ENCODE measurements at regions not wholly inside any gene's neighbourhood (a gene's known extent, or its start where the extent isn't known, plus 50 kb on each side); places are given as distances from the start of the nearest gene placed in this dataset.
A peak's percentile ranks its signal among the peaks of the same experiment; 100 is the strongest.

- H3K4me2 ChIP-seq (ENCODE audit: extremely low read depth, insufficient read depth, low read length) = no peak overlapping the region
- no peaks in the 10 kb centered on the region for H3K79me2 ChIP-seq (ENCODE audit: control insufficient read depth, insufficient read depth, low read length)
- no peak overlapping the region for H2AFZ ChIP-seq (ENCODE audit: low read length)
- no peaks in the 10 kb centered on the region for H3K27me3 ChIP-seq (ENCODE audit: control insufficient read depth, insufficient read depth, low read length)
- TF ChIP-seq, protein P1, sequence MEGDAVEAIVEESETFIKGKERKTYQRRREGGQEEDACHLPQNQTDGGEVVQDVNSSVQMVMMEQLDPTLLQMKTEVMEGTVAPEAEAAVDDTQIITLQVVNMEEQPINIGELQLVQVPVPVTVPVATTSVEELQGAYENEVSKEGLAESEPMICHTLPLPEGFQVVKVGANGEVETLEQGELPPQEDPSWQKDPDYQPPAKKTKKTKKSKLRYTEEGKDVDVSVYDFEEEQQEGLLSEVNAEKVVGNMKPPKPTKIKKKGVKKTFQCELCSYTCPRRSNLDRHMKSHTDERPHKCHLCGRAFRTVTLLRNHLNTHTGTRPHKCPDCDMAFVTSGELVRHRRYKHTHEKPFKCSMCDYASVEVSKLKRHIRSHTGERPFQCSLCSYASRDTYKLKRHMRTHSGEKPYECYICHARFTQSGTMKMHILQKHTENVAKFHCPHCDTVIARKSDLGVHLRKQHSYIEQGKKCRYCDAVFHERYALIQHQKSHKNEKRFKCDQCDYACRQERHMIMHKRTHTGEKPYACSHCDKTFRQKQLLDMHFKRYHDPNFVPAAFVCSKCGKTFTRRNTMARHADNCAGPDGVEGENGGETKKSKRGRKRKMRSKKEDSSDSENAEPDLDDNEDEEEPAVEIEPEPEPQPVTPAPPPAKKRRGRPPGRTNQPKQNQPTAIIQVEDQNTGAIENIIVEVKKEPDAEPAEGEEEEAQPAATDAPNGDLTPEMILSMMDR (conservative IDR thresholded peaks at IDR 0.05 in 1 of 2, IDR thresholded peaks at IDR 0.05 in 1 of 2; ENCODE audit: low read depth in 1 of 2, low read length in 2 of 2) = no peak
- no peak for TF ChIP-seq EZH2 (IDR thresholded peaks at IDR 0.05; ENCODE audit: low read length, missing control alignments)
- H3K9ac ChIP-seq (ENCODE audit: insufficient read depth, low read length) = no peak overlapping the region
- no peak overlapping the region for H3K27ac ChIP-seq (ENCODE audit: insufficient read depth, low read length)
- H4K20me1 ChIP-seq (ENCODE audit: control insufficient read depth, extremely low read depth, insufficient read depth, low read length) = no peaks in the 10 kb centered on the region
- no peaks in the 10 kb centered on the region for H3K36me3 ChIP-seq (ENCODE audit: control insufficient read depth, insufficient read depth, low read length)
- no peak overlapping the region for H3K4me3 ChIP-seq (replicated peaks in 1 of 4; ENCODE audit: control extremely low read depth in 1 of 4, insufficient read depth in 1 of 4, low read depth in 3 of 4, low read length in 4 of 4)
- DNase-seq (ENCODE audit: low read depth in 2 of 2) = no peak
- H3K9me3 ChIP-seq (ENCODE audit: control insufficient read depth, insufficient read depth, low read depth, low read length) = no peaks in the 10 kb centered on the region
- H3K4me1 ChIP-seq (ENCODE audit: control insufficient read depth, extremely low read depth, insufficient read depth, low read length) = no peaks in the 10 kb centered on the region
These were observed 70.0 kb upstream of the TIAM2 start for GRCh38 chr6:154925130-154925529.

DNA sequence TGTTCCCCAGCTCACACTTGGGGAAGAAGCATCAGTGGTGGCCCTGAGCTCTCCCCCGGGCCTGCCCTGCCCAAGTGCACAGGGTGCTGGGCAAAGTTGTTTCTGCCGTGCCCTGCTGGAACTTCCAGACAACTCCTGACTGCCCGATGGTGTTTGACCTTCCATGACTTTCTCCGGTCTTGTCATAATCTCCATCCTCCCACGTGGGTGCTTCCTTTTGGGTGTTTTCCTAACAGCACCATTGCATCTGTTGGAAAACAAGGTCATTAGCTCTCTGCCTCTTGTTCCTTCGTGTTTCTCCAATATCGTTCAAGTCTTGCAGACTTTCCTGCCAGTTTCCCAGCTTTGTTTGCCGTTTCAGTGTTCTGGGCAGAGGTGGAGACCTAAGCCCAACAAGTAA is 68.7 kb upstream of the TIAM2 start:
- no peaks in the 10 kb centered on the region for H3K79me2 ChIP-seq (ENCODE audit: control insufficient read depth, insufficient read depth, low read length)
- no peak overlapping the region for H3K9ac ChIP-seq (ENCODE audit: insufficient read depth, low read length)
- H3K4me1 ChIP-seq (ENCODE audit: control insufficient read depth, extremely low read depth, insufficient read depth, low read length) = no peaks in the 10 kb centered on the region
- H3K4me2 ChIP-seq (ENCODE audit: extremely low read depth, insufficient read depth, low read length) = no peak overlapping the region
- no peaks in the 10 kb centered on the region for H3K9me3 ChIP-seq (ENCODE audit: control insufficient read depth, insufficient read depth, low read depth, low read length)
- H3K27ac ChIP-seq (ENCODE audit: insufficient read depth, low read length) = no peak overlapping the region
- no peak for DNase-seq (ENCODE audit: low read depth in 2 of 2)
- H3K4me3 ChIP-seq (replicated peaks in 1 of 4; ENCODE audit: control extremely low read depth in 1 of 4, insufficient read depth in 1 of 4, low read depth in 3 of 4, low read length in 4 of 4) = no peak overlapping the region
- H2AFZ ChIP-seq (ENCODE audit: low read length) = no peak overlapping the region
- no peaks in the 10 kb centered on the region for H3K36me3 ChIP-seq (ENCODE audit: control insufficient read depth, insufficient read depth, low read length)
- no peak for TF ChIP-seq EZH2 (IDR thresholded peaks at IDR 0.05; ENCODE audit: low read length, missing control alignments)
- TF ChIP-seq, protein P1 (conservative IDR thresholded peaks at IDR 0.05 in 1 of 2, IDR thresholded peaks at IDR 0.05 in 1 of 2; ENCODE audit: low read depth in 1 of 2, low read length in 2 of 2) = no peak
- no peaks in the 10 kb centered on the region for H3K27me3 ChIP-seq (ENCODE audit: control insufficient read depth, insufficient read depth, low read length)
- no peaks in the 10 kb centered on the region for H4K20me1 ChIP-seq (ENCODE audit: control insufficient read depth, extremely low read depth, insufficient read depth, low read length)

- Histone ChIP-seq H3K9ac (ENCODE audit: insufficient read depth, low read length) (no peak overlapping the region), H3K79me2 (ENCODE audit: control insufficient read depth, insufficient read depth, low read length) (no peaks in the 10 kb centered on the region), H3K4me2 (ENCODE audit: extremely low read depth, insufficient read depth, low read length) (no peak overlapping the region), H3K36me3 (ENCODE audit: control insufficient read depth, insufficient read depth, low read length) (no peaks in the 10 kb centered on the region), H2AFZ (ENCODE audit: low read length) (no peak overlapping the region), H3K4me3 (replicated peaks in 1 of 4; ENCODE audit: control extremely low read depth in 1 of 4, insufficient read depth in 1 of 4, low read depth in 3 of 4, low read length in 4 of 4) (no peak overlapping the region), H3K27me3 (ENCODE audit: control insufficient read depth, insufficient read depth, low read length) (no peaks in the 10 kb centered on the region), H3K27ac (ENCODE audit: insufficient read depth, low read length) (no peak overlapping the region), H4K20me1 (ENCODE audit: control insufficient read depth, extremely low read depth, insufficient read depth, low read length) (no peaks in the 10 kb centered on the region), H3K9me3 (ENCODE audit: control insufficient read depth, insufficient read depth, low read depth, low read length) (no peaks in the 10 kb centered on the region), H3K4me1 (ENCODE audit: control insufficient read depth, extremely low read depth, insufficient read depth, low read length) (peaks cover 6% of the 10 kb centered on the region)
- DNase-seq (ENCODE audit: low read depth in 2 of 2) = peak; percentile 55 to 79
- TF ChIP-seq, protein P1 (conservative IDR thresholded peaks at IDR 0.05 in 1 of 2, IDR thresholded peaks at IDR 0.05 in 1 of 2; ENCODE audit: low read depth in 1 of 2, low read length in 2 of 2) = peak; percentile 73 to 77
- no peak for TF ChIP-seq EZH2 (IDR thresholded peaks at IDR 0.05; ENCODE audit: low read length, missing control alignments)
These were observed 66.7 kb upstream of the TIAM2 start for GRCh38 chr6:154928325-154928922.

Data from fibroblast of lung (primary cell).